Endodermal cell (in vitro differentiated cells): ENCODE measurements at regions not wholly inside any gene's neighbourhood (a gene's known extent, or its start where the extent isn't known, plus 50 kb on each side); places are given as distances from the start of the nearest gene placed in this dataset.

Experiments
- DNase-seq: peaks from one replicate; pipeline ENCODE4 v3.0.0-alpha.2; 2017
- H3K27ac ChIP-seq: 2 replicates; pipeline ENCODE4 v1.5.1; 2013; ENCODE audit warnings: mild to moderate bottlenecking, low read depth, low read length, moderate library complexity
- H3K27me3 ChIP-seq: 2 replicates; pipeline ENCODE4 v1.6.1; 2013; ENCODE audit warnings: mild to moderate bottlenecking, low read length, moderate library complexity; ENCODE audit not compliant: insufficient read depth, control insufficient read depth, poor library complexity, severe bottlenecking
- H3K36me3 ChIP-seq: 2 replicates; pipeline ENCODE4 v1.7.0; 2013; ENCODE audit warnings: mild to moderate bottlenecking, low read length, moderate library complexity; ENCODE audit not compliant: control insufficient read depth, insufficient read depth
- H3K4me1 ChIP-seq: one replicate; pipeline ENCODE4 v1.7.0; 2013; ENCODE audit warnings: low read length; ENCODE audit not compliant: control insufficient read depth, insufficient read depth
- H3K4me3 ChIP-seq: 2 replicates; pipeline ENCODE4 v1.5.1; 2013; ENCODE audit warnings: mild to moderate bottlenecking, low read length, moderate library complexity
- H3K9ac ChIP-seq: 2 replicates; pipeline ENCODE4 v1.6.1; 2013; ENCODE audit warnings: mild to moderate bottlenecking, low read length, moderate library complexity; ENCODE audit not compliant: poor library complexity, severe bottlenecking; ENCODE audit errors: extremely low read depth
- H3K9me3 ChIP-seq: 2 replicates; pipeline ENCODE4 v1.6.1; 2013; ENCODE audit warnings: mild to moderate bottlenecking, low read length, moderate library complexity; ENCODE audit not compliant: control insufficient read depth
- H3K27ac Mint-ChIP-seq: 2 replicates; pipeline ENCODE4 v1.8.0; 2020; ENCODE audit warnings: mixed read lengths
- H3K27me3 Mint-ChIP-seq: 2 replicates; pipeline ENCODE4 v1.8.0; 2021; ENCODE audit warnings: mild to moderate bottlenecking, mixed read lengths; ENCODE audit not compliant: insufficient read depth
- H3K36me3 Mint-ChIP-seq: 2 replicates; pipeline ENCODE4 v1.8.0; 2020; ENCODE audit warnings: low read depth, mixed read lengths
- H3K4me1 Mint-ChIP-seq: 2 replicates; pipeline ENCODE4 v1.8.0; 2020; ENCODE audit warnings: mixed read lengths
- H3K4me3 Mint-ChIP-seq: 2 replicates; pipeline ENCODE4 v1.8.0; 2020; ENCODE audit warnings: mild to moderate bottlenecking, moderate library complexity, mixed read lengths
- H3K9me3 Mint-ChIP-seq: 2 replicates; pipeline ENCODE4 v1.8.0; 2020; ENCODE audit warnings: mild to moderate bottlenecking, mixed read lengths
- CTCF ChIP-seq: fragments of 200-600 bp; sonication (generic); conservative IDR thresholded peaks from 2 replicates; pipeline ENCODE4 v1.5.0; 2021; ENCODE audit warnings: antibody characterized with exemption, mild to moderate bottlenecking
- WGBS, 2 experiments: methylation state at CpG; one replicate each; pipeline versions ENCODE4 v1.1.5 to v1.1.7; 2013; ENCODE audit warnings: missing lambda C conversion rate in 2 of 2, mixed read lengths in 1 of 2; ENCODE audit not compliant: insufficient coverage in 1 of 2, insufficient read length in 1 of 2; 5-methylcytosine and 5-hydroxymethylcytosine counted together

- no peak for TF ChIP-seq CTCF
- Histone ChIP-seq H3K27me3 (no peaks in the 10 kb centered on the region), H3K9me3 (no peaks in the 10 kb centered on the region), H3K36me3 (no peaks in the 10 kb centered on the region), H3K4me1 (no peaks in the 10 kb centered on the region), H3K27ac (no peak overlapping the region), H3K9ac (no peak overlapping the region), H3K4me3 (no peak overlapping the region)
- Mint-ChIP-seq H3K36me3 (no peaks in the 10 kb centered on the region), H3K27me3 (no peaks in the 10 kb centered on the region), H3K4me3 (no peak overlapping the region), H3K27ac (no peak overlapping the region), H3K4me1 (peaks cover 9% of the 10 kb centered on the region), H3K9me3 (no peaks in the 10 kb centered on the region)
- no peak for DNase-seq
- 80 to 84% methylated on average over 1 to 5 of the region's 5 CpGs for WGBS, 2 experiments
These were observed 498.6 kb upstream of the ZEB2 start for GRCh38 chr2:145018502-145018901.

GRCh38 chr2:145017149-145017548, 497.2 kb upstream of the ZEB2 start:
- no peak for DNase-seq
- WGBS, 2 experiments = no CpG with 5 or more reads among the region's 1 CpG
- no peaks in the 10 kb centered on the region for H3K36me3 Mint-ChIP-seq
- Histone ChIP-seq H3K9ac (no peak overlapping the region), H3K36me3 (no peaks in the 10 kb centered on the region), H3K27me3 (no peaks in the 10 kb centered on the region), H3K9me3 (no peaks in the 10 kb centered on the region), H3K4me1 (no peaks in the 10 kb centered on the region), H3K27ac (no peak overlapping the region), H3K4me3 (no peak overlapping the region)
- H3K9me3 Mint-ChIP-seq = no peaks in the 10 kb centered on the region
- no peak for TF ChIP-seq CTCF
- peaks cover 17% of the 10 kb centered on the region for H3K4me1 Mint-ChIP-seq
- H3K27ac Mint-ChIP-seq = no peak overlapping the region
- no peak overlapping the region for H3K4me3 Mint-ChIP-seq
- H3K27me3 Mint-ChIP-seq = no peaks in the 10 kb centered on the region

- DNase-seq = no peak
- Histone ChIP-seq H3K36me3 (no peaks in the 10 kb centered on the region), H3K9me3 (no peaks in the 10 kb centered on the region), H3K4me3 (no peak overlapping the region), H3K27me3 (no peaks in the 10 kb centered on the region), H3K9ac (no peak overlapping the region), H3K27ac (no peak overlapping the region), H3K4me1 (no peaks in the 10 kb centered on the region)
- no peaks in the 10 kb centered on the region for H3K9me3 Mint-ChIP-seq
- TF ChIP-seq CTCF = no peak
- peaks cover 16% of the 10 kb centered on the region for H3K4me1 Mint-ChIP-seq
- H3K27me3 Mint-ChIP-seq = no peaks in the 10 kb centered on the region
- H3K4me3 Mint-ChIP-seq = no peak overlapping the region
- no peaks in the 10 kb centered on the region for H3K36me3 Mint-ChIP-seq
- no peak overlapping the region for H3K27ac Mint-ChIP-seq
These were observed 496.8 kb upstream of the ZEB2 start for GRCh38 chr2:145016711-145017110.
